GM12878 (cell line): ENCODE measurements at regions not wholly inside any gene's neighbourhood (a gene's known extent, or its start where the extent isn't known, plus 50 kb on each side); places are given as distances from the start of the nearest gene placed in this dataset.

Source experiments
- TAF1 ChIP-seq: IDR thresholded peaks from 2 replicates; pipeline ENCODE4 v1.6.1; 2011; ENCODE audit warnings: mild to moderate bottlenecking, low read depth, low read length, borderline replicate concordance
- TF ChIP-seq, protein P1 (sequence below), 3 experiments: IDR thresholded peaks in 2 of 3; conservative IDR thresholded peaks in 1 of 3; 2 replicates each; pipeline ENCODE4 v1.5.1; 2011; ENCODE audit warnings: low read depth in 3 of 3, low read length in 3 of 3, mild to moderate bottlenecking in 3 of 3, control low read depth in 2 of 3, moderate library complexity in 2 of 3, inconsistent platforms in 1 of 3, mixed read lengths in 1 of 3; ENCODE audit not compliant: control insufficient read depth in 2 of 3, insufficient read depth in 1 of 3; ENCODE audit errors: extremely low read depth in 1 of 3
- TF ChIP-seq, protein P2 (sequence below): IDR thresholded peaks from 2 replicates; pipeline ENCODE4 v1.6.1; 2011; ENCODE audit warnings: low read depth, mild to moderate bottlenecking, low read length, moderate library complexity, borderline replicate concordance; ENCODE audit errors: extremely low read depth

DNA sequence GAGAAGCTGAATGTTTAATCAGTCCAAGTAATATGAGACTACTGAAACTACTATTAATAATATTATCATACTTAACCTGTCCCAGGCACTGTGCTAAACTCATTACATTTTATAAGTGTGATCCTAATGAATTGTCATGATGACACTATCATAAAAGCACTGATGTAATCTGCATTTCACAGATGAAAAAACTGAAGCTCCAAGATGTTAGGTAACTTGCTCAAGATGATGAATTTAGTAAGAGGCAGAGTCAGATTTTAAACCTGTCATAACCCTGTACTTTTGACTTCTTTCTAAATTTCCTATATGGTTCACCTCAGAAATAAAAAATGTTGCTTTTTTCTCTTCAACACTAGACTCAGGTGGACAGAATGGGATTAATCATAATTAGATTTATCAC lies 237.6 kb downstream of the ALDH8A1 start:
- TF ChIP-seq, protein P1, sequence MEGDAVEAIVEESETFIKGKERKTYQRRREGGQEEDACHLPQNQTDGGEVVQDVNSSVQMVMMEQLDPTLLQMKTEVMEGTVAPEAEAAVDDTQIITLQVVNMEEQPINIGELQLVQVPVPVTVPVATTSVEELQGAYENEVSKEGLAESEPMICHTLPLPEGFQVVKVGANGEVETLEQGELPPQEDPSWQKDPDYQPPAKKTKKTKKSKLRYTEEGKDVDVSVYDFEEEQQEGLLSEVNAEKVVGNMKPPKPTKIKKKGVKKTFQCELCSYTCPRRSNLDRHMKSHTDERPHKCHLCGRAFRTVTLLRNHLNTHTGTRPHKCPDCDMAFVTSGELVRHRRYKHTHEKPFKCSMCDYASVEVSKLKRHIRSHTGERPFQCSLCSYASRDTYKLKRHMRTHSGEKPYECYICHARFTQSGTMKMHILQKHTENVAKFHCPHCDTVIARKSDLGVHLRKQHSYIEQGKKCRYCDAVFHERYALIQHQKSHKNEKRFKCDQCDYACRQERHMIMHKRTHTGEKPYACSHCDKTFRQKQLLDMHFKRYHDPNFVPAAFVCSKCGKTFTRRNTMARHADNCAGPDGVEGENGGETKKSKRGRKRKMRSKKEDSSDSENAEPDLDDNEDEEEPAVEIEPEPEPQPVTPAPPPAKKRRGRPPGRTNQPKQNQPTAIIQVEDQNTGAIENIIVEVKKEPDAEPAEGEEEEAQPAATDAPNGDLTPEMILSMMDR (IDR thresholded peaks at IDR 0.05 in 2 of 3, conservative IDR thresholded peaks at IDR 0.05 in 1 of 3; ENCODE audit: control insufficient read depth in 2 of 3, extremely low read depth in 1 of 3, insufficient read depth in 1 of 3, low read depth in 3 of 3, low read length in 3 of 3): no peak
- no peak for TF ChIP-seq TAF1
- TF ChIP-seq, protein P2, sequence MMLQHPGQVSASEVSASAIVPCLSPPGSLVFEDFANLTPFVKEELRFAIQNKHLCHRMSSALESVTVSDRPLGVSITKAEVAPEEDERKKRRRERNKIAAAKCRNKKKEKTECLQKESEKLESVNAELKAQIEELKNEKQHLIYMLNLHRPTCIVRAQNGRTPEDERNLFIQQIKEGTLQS: no peak
